Testis (tissue), 2 donors: ENCODE measurements at regions not wholly inside any gene's neighbourhood (a gene's known extent, or its start where the extent isn't known, plus 50 kb on each side); places are given as distances from the start of the nearest gene placed in this dataset.

Experiments
- DNase-seq: peaks from one replicate; pipeline ENCODE4 v3.0.0-alpha.2; 2019
- H3K27ac ChIP-seq, 2 donors: fragments of 200-600 bp; sonication (generic); one replicate each; pipeline ENCODE4 v1.5.1; 2019
- H3K27me3 ChIP-seq: fragments of 200-600 bp; sonication (generic); one replicate; pipeline ENCODE4 v1.5.1; 2019
- H3K36me3 ChIP-seq: fragments of 200-600 bp; sonication (generic); one replicate; pipeline ENCODE4 v1.5.1; 2017; ENCODE audit warnings: low read depth; ENCODE audit errors: missing control alignments
- H3K4me1 ChIP-seq: fragments of 200-600 bp; sonication (generic); one replicate; pipeline ENCODE4 v1.5.1; 2019
- H3K4me3 ChIP-seq, 2 donors: fragments of 200-600 bp; sonication (generic); one replicate each; pipeline ENCODE4 v1.5.1; 2017 to 2019
- H3K9me3 ChIP-seq: fragments of 200-600 bp; sonication (generic); one replicate; pipeline ENCODE4 v1.5.1; 2017
- CTCF ChIP-seq, 3 experiments: fragments of 450-650 bp in 2 of 3; fragments of 200-600 bp in 1 of 3; sonication (generic) in 1 of 3; IDR thresholded peaks; one replicate each; pipeline ENCODE4 v1.5.1; 2016 to 2019; ENCODE audit warnings: antibody characterized with exemption in 3 of 3, mild to moderate bottlenecking in 2 of 3, moderate library complexity in 1 of 3
- POLR2A ChIP-seq: fragments of 450-650 bp; IDR thresholded peaks from one replicate; pipeline ENCODE4 v1.6.1; 2017; ENCODE audit warnings: antibody characterized with exemption, mild to moderate bottlenecking, moderate library complexity
- WGBS, 2 donors: methylation state at CpG; one replicate each; pipeline ENCODE4 v1.1.5; 2018; 5-methylcytosine and 5-hydroxymethylcytosine counted together
- intact Hi-C: fragments of 100-400 bp; cut with DNase I; formaldehyde crosslinking; loops from one replicate; pipeline ENCODE4 v1.15.1; 2023; ENCODE audit warnings: low total_unique reads

GRCh38 chr15:62835762-62836161 is 206.8 kb upstream of the TPM1 start:
- no peak for DNase-seq
- intact Hi-C loops = no loop called here
- Histone ChIP-seq H3K27ac (no peak overlapping the region), H3K4me3 (no peak overlapping the region), H3K36me3 (no peaks in the 10 kb centered on the region), H3K4me1 (no peaks in the 10 kb centered on the region), H3K9me3 (no peaks in the 10 kb centered on the region), H3K27me3 (no peaks in the 10 kb centered on the region)
- TF ChIP-seq POLR2A (no peak), CTCF (IDR thresholded peaks at IDR 0.05) (no peak)
- WGBS, 2 donors = 94 to 100% methylated on average over 1 to 16 of the region's 16 CpGs

- H3K36me3 ChIP-seq = no peaks in the 10 kb centered on the region
- 92 to 94% methylated on average over 13 to 22 of the region's 22 CpGs for WGBS, 2 donors
- no peak for DNase-seq
- H3K4me1 ChIP-seq = no peaks in the 10 kb centered on the region
- H3K27me3 ChIP-seq = no peaks in the 10 kb centered on the region
- no peak overlapping the region for H3K4me3 ChIP-seq
- H3K27ac ChIP-seq = no peak overlapping the region
- TF ChIP-seq CTCF (IDR thresholded peaks at IDR 0.05) (no peak), POLR2A (no peak)
- intact Hi-C loops = loop anchor here (10.0 kb wide), 1 partner anchor 46 kb away; no protein-coding TSS in a partner anchor
- no peaks in the 10 kb centered on the region for H3K9me3 ChIP-seq
These were observed 201.8 kb upstream of the TPM1 start for GRCh38 chr15:62840526-62841268.

GRCh38 chr15:62841269-62841628 is 201.3 kb upstream of the TPM1 start:
- no peak for DNase-seq
- TF ChIP-seq CTCF (IDR thresholded peaks at IDR 0.05) = no peak
- intact Hi-C loops = loop anchor here (10.0 kb wide), 1 partner anchor 46 kb away; no protein-coding TSS in a partner anchor
- H3K4me1 ChIP-seq = no peaks in the 10 kb centered on the region
- no peaks in the 10 kb centered on the region for H3K36me3 ChIP-seq
- no peaks in the 10 kb centered on the region for H3K9me3 ChIP-seq
- H3K27me3 ChIP-seq = no peaks in the 10 kb centered on the region
- H3K4me3 ChIP-seq = no peak overlapping the region
- no peak overlapping the region for H3K27ac ChIP-seq
- 90 to 95% methylated on average over 10 of the region's 10 CpGs for WGBS, 2 donors

GRCh38 chr15:62841891-62842559 is 200.5 kb upstream of the TPM1 start:
- WGBS, 2 donors = 86 to 94% methylated on average over 10 of the region's 10 CpGs
- Histone ChIP-seq H3K4me3 (no peak overlapping the region), H3K4me1 (no peaks in the 10 kb centered on the region), H3K27ac (no peak overlapping the region), H3K36me3 (no peaks in the 10 kb centered on the region), H3K27me3 (no peaks in the 10 kb centered on the region), H3K9me3 (no peaks in the 10 kb centered on the region)
- intact Hi-C loops = loop anchor here (10.0 kb wide), 1 partner anchor 47 kb away; no protein-coding TSS in a partner anchor
- TF ChIP-seq POLR2A = no peak
- no peak for TF ChIP-seq CTCF (IDR thresholded peaks at IDR 0.05)
- no peak for DNase-seq
